Nephron (organoid): ENCODE measurements at regions not wholly inside any gene's neighbourhood (a gene's known extent, or its start where the extent isn't known, plus 50 kb on each side); places are given as distances from the start of the nearest gene placed in this dataset.

Experiments used
- H3K27ac Mint-ChIP-seq, 3 experiments: 2 replicates each; pipeline ENCODE4 v1.8.0; 2020; ENCODE audit warnings: mixed read lengths in 3 of 3, mild to moderate bottlenecking in 2 of 3, moderate library complexity in 1 of 3
- H3K27me3 Mint-ChIP-seq: 2 replicates; pipeline ENCODE4 v1.8.0; 2021; ENCODE audit warnings: low read depth, mild to moderate bottlenecking, moderate library complexity, mixed read lengths
- H3K36me3 Mint-ChIP-seq: 2 replicates; pipeline ENCODE4 v1.8.0; 2020; ENCODE audit warnings: low read depth, mixed read lengths
- H3K4me1 Mint-ChIP-seq: 2 replicates; pipeline ENCODE4 v1.8.0; 2020; ENCODE audit warnings: mixed read lengths
- H3K4me3 Mint-ChIP-seq, 3 experiments: 2 replicates each; pipeline ENCODE4 v1.8.0; 2020; ENCODE audit warnings: mild to moderate bottlenecking in 3 of 3, mixed read lengths in 3 of 3, moderate library complexity in 2 of 3
- H3K9me3 Mint-ChIP-seq: 2 replicates; pipeline ENCODE4 v1.8.0; 2020; ENCODE audit warnings: mixed read lengths
- TF ChIP-seq, protein P1 (sequence below), 3 experiments: fragments of 200-600 bp; sonication (generic); IDR thresholded peaks; one replicate each; pipeline ENCODE4 v1.5.0; 2021; ENCODE audit warnings: antibody characterized with exemption in 3 of 3; ENCODE audit not compliant: unreplicated experiment in 3 of 3

DNA sequence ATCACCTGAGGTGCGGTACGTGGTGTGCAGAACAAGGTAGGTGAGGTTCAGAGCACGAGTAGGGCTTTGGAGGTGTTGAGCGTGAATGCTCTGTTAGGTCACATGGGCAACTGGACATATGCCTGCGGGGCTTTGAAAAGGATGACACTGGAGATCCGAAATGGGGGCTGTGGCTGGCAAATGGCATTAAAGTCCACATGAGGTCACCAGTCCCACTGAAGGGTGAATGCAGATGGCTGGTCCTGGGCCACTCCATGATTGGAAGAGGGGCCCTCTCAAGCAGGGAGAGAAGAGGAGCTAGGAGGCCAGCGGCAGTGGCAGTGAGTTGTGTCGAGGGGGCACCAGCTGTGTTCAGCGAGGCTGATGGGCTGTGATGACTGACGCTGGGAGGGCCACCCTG, 254.9 kb upstream of the SHH start:
- Mint-ChIP-seq H3K4me1 (peaks cover 6% of the 10 kb centered on the region), H3K36me3 (no peaks in the 10 kb centered on the region), H3K4me3 (no peak overlapping the region), H3K27ac (no peak overlapping the region), H3K27me3 (peaks cover 46% of the 10 kb centered on the region), H3K9me3 (peaks cover 4% of the 10 kb centered on the region)
- TF ChIP-seq, protein P1, sequence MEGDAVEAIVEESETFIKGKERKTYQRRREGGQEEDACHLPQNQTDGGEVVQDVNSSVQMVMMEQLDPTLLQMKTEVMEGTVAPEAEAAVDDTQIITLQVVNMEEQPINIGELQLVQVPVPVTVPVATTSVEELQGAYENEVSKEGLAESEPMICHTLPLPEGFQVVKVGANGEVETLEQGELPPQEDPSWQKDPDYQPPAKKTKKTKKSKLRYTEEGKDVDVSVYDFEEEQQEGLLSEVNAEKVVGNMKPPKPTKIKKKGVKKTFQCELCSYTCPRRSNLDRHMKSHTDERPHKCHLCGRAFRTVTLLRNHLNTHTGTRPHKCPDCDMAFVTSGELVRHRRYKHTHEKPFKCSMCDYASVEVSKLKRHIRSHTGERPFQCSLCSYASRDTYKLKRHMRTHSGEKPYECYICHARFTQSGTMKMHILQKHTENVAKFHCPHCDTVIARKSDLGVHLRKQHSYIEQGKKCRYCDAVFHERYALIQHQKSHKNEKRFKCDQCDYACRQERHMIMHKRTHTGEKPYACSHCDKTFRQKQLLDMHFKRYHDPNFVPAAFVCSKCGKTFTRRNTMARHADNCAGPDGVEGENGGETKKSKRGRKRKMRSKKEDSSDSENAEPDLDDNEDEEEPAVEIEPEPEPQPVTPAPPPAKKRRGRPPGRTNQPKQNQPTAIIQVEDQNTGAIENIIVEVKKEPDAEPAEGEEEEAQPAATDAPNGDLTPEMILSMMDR (IDR thresholded peaks at IDR 0.05; ENCODE audit: unreplicated experiment in 3 of 3) = no peak

DNA sequence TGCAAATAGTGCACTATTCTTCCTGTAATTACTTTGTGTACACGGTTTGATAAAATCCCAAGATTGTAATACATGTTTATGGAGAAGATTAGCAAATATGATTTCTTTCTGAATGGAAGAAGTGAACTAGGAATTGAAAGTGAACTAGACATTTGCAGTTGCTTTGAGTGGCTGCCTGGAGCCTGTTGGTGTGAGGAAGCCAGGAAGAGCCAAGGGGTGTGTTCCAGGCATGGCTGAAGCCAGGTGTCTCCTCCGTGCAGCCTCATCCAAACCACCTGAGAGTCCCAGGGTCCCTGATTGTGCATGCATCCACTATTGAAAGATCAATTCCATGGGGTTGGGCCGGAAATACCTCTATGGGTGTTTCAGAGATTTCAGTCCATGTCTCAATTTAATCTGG, 253.1 kb upstream of the SHH start:
- peaks cover 6% of the 10 kb centered on the region for H3K9me3 Mint-ChIP-seq
- peaks cover 6% of the 10 kb centered on the region for H3K4me1 Mint-ChIP-seq
- H3K27me3 Mint-ChIP-seq = peaks cover 53% of the 10 kb centered on the region
- H3K27ac Mint-ChIP-seq = no peak overlapping the region
- H3K36me3 Mint-ChIP-seq = no peaks in the 10 kb centered on the region
- TF ChIP-seq, protein P1 (IDR thresholded peaks at IDR 0.05; ENCODE audit: unreplicated experiment in 3 of 3) = no peak
- no peak overlapping the region for H3K4me3 Mint-ChIP-seq

DNA sequence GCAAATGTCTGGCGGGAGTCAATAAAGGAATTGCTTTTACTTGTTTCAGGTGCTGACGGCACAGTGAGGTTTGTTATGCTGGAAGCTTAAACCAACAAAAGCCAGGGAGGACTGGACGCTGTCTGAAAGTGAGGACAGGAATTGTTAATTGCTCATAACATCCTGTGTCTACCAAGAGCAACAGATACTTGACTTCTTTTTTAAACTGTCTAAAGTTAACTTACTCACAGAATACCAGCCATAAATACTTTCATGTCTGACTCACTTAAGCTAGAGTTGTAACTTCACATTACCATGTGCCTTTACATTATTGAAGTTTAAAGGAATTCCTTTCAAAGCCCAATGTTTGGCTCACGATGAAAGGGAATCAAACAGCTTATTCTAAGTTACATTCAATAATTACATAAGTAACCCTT, 252.7 kb upstream of the SHH start:
- H3K36me3 Mint-ChIP-seq = no peaks in the 10 kb centered on the region
- H3K4me3 Mint-ChIP-seq = peak overlapping the region in 1 of 3 experiments; percentile 11
- TF ChIP-seq, protein P1 (IDR thresholded peaks at IDR 0.05; ENCODE audit: unreplicated experiment in 3 of 3) = no peak
- peaks cover 49% of the 10 kb centered on the region for H3K27me3 Mint-ChIP-seq
- peaks cover 6% of the 10 kb centered on the region for H3K4me1 Mint-ChIP-seq
- no peak overlapping the region for H3K27ac Mint-ChIP-seq
- H3K9me3 Mint-ChIP-seq = peaks cover 6% of the 10 kb centered on the region

DNA sequence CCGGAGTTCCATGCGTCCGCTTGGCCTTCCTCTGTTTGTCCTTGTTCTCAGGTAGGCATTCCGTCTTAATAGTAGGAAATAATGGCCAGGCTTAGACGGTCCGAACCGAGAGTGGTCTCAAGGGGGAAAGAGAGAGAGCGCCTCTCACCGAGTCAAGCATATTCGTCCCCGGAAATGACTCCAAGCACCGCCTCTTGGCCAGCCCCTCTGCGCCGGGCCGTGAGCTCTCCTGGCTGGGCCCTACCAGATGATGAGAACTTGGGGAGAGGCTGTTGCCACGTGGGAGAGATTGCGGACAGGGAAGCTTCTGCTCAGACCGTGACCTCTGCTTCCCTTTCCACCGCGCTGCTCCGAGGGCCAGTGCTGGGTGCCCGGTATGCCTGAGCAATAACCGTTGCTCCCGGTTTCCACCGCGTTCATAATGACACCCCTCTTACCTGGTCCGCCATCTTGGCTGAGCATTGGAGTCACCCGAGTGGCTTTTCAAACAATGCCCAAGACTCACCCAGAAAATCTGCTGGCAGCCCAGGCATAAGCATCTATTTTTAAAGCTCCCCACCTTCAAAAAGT, 251.1 kb upstream of the SHH start:
- no peak overlapping the region for H3K27ac Mint-ChIP-seq
- H3K36me3 Mint-ChIP-seq = no peaks in the 10 kb centered on the region
- peaks cover 40% of the 10 kb centered on the region for H3K27me3 Mint-ChIP-seq
- H3K4me3 Mint-ChIP-seq = no peak overlapping the region
- H3K4me1 Mint-ChIP-seq = peaks cover 6% of the 10 kb centered on the region
- TF ChIP-seq, protein P1 (IDR thresholded peaks at IDR 0.05; ENCODE audit: unreplicated experiment in 3 of 3) = no peak
- peaks cover 3% of the 10 kb centered on the region for H3K9me3 Mint-ChIP-seq

DNA sequence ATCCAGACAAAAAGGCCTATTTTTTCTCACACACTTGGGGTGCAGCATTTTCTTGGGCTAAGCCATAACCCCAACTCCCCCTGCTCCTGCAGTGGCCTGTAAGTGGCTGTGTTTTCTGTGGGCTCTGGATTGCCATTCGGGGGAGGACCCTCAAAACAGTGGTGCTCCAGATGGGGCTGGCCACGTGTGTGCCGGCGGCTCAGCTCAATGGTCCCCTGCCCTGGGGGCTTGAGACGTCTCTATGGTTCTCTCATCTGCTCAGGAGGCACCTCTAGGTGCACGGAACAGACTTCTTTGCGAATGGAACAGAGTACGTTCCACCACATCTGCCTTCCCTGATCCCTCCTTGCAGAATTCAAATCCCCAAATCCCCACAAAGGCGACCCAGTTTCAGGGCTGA, 250.0 kb upstream of the SHH start:
- TF ChIP-seq, protein P1 (IDR thresholded peaks at IDR 0.05; ENCODE audit: unreplicated experiment in 3 of 3) = no peak
- Mint-ChIP-seq H3K27ac (no peak overlapping the region), H3K36me3 (no peaks in the 10 kb centered on the region), H3K4me3 (no peak overlapping the region), H3K27me3 (peaks cover 41% of the 10 kb centered on the region), H3K4me1 (peaks cover 6% of the 10 kb centered on the region), H3K9me3 (peaks cover 3% of the 10 kb centered on the region)

DNA sequence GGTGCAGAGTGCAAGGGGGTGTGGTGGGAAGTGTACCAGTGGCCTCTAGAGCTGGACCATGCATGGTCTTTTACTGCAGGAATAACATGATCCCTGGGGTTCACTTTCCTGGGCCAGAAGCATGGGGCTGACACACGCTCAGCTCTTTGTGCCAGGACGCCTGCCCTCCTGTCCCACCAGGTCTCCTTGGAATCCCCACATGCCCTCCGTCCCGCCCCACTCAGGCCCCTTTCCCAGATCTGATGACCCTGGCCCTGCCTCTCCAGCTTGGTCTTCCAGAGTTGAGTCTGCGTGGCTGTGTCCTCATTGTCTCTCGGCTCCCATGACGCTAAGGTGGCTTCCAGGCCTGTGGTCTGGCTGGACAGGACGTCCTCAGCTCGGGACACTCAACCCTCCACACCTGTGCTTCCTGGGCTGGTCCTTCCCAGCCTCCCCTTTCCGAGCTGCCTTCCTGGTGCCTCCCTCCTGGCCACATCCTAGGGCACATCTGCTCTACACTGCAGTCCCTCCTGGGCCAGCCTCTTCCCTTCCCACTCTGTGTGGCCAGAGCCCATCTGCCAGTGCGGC, 249.5 kb upstream of the SHH start:
- H3K4me3 Mint-ChIP-seq = no peak overlapping the region
- TF ChIP-seq, protein P1 (IDR thresholded peaks at IDR 0.05; ENCODE audit: unreplicated experiment in 3 of 3) = no peak
- peaks cover 36% of the 10 kb centered on the region for H3K27me3 Mint-ChIP-seq
- no peak overlapping the region for H3K27ac Mint-ChIP-seq
- H3K9me3 Mint-ChIP-seq = peaks cover 3% of the 10 kb centered on the region
- H3K4me1 Mint-ChIP-seq = peaks cover 6% of the 10 kb centered on the region
- H3K36me3 Mint-ChIP-seq = no peaks in the 10 kb centered on the region
